ENCODE measurements at regions not wholly inside any gene's neighbourhood (a gene's known extent, or its start where the extent isn't known, plus 50 kb on each side); places are given as distances from the start of the nearest gene placed in this dataset.
"Not testable (repeated sequence)": the region's sequence is repeated elsewhere in the genome, so short reads cannot be mapped to it uniquely, and the experiment has no call there.

DNA sequence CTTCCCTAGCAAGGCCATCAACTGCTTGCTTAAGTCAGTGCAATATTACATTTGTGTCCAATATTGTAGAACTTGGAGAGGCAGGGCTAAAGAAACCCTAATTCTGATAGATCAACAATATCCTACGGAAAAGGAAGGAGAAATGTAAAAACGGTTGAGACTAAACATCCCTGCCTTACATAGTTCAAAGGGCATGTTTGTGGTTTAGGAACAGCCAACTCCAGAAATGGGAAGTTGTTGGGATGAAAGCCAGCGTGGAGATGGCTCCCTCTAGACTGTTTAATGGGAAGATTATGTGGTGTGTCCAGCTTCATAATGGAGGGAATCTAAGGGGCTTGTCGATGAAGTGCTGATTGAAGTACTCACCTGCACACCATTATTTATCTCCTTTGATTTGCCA, 145.3 kb upstream of the TENT5A start:
- no peak for DNase-seq

DNA sequence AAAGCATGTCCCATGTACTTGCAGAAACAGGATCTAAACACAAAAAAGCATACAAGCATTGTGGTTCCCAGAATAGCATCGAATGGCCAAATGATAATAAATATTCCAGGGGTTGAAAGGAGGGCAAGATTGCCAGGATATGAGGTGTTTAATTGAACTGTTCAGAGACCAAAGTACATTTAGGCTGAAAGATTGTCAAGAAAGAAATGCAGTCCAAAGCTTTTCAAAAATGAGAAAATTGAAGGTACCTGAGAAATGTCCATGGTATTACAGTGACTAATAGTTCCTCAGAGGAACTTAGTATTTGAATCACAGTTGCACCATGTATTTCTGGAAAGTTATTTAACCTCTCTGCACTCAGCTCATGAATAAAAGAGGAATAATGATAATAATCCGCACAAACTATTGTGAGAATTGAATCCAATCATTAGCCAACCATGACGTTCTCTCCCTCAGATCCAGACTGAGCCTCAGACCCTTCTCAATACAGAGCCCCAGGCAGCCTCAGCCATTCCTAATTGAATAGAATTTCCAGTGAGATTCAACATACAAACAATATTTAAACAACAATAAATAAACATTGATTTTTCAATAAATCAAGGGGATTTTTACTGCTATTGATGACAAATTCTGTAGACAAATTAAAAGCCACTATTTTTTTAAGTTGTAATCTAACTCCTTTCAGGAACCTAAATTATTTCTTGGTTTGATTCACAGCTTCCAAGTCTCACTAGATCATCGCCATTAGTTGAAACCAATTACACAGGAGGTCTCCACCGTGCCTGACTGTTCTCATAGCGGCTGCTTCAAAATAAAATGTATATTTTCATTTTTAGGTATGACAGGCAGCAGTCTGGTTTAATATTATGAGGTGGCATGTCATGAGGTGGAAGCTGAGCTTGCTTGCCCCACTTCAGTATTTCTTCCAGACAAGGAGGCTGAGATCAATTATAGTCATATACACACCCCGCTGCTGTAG, 144.3 kb upstream of the TENT5A start:
- no peak for DNase-seq

DNA sequence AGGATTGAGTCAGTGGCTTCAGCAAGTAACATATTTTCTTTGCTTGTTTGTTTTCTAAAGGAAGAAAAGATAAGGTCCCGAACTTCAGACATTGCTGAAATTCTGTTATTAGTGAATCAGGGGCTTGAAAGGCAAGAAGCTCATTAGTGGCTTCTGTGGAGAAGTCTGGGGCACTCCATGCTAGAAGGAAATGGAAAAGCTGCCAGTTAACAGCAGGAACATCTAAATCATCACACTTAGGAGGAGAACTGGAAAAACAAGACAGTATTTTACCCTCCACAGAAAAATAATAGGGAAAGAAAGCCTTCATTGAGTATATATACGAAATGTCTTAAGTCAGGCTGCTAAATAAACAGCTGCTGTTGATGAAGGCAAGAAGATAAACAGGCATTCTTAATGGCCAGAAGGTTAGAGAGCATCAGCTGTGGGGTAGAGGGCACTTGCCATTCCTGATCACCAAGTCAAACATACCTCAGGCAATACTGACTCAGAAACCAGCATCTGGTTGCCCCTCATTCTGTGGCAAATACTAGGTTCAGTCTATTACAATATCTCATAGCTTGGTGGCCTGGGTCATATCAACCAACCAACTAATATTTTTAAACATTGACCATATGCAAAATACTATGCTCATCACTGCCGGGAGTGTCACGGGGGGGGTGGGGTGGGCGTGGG, 143.2 kb upstream of the TENT5A start:
- DNase-seq = no peak

DNA sequence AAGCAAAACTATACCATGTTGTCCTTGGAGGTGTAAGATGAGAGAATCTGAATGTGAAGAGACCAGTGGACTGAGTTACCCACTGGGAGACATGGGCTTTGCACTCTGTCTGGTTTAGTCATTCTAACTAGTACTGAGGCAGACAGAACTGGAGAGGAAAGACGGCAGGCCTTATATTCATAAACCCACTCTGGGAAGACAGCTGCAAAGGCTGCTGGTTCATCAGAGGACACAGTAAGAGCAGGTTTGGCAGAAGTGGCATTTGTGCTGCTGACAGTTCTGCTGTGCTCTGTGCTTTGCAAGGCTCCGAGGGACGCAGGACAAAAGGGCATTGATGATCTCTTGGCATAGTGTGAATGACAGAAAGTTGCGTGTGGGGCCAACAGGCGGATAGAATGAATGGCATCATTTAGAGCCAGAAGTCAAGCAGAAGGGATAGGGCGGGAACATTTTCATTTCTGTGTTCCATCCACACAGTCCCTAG, 142.3 kb upstream of the TENT5A start:
- DNase-seq = no peak

DNA sequence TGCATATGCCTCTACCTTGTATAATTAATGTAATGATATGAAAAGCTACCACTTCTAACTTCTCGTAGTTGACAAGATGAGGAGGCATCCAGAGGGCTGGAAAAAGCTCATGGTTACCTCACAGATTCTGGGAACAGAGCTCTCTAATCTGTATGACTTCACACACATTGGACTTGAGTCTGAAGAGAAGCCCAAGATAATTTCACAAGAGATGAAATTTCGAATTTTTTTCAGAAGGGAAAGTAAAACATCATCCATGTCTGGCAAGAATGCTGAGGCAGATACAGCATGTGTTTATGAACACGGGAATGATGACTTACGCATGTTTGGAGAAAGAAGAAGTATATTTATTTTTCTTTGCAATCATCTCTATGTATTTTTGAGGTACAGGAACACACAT, 141.8 kb upstream of the TENT5A start:
- no peak for DNase-seq

DNA sequence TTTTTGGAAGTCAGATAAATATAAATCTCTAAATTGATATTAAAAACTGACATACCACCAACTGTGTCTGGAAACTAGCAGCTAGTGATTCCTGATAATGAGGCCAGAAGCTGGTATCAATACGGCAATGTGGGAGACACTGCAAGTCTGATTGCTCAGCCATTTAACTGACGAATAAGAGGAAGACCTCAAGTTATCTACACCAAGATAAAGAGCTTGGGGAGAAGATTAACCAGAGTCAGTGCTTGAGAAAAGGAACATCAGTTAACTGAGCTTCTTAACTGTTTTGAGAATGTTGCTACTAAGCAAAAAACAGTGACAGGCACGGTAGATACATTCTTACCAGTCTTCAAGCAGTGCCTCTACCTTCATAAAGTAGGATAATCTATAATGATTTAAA, 140.4 kb upstream of the TENT5A start:
- DNase-seq = no peak

DNA sequence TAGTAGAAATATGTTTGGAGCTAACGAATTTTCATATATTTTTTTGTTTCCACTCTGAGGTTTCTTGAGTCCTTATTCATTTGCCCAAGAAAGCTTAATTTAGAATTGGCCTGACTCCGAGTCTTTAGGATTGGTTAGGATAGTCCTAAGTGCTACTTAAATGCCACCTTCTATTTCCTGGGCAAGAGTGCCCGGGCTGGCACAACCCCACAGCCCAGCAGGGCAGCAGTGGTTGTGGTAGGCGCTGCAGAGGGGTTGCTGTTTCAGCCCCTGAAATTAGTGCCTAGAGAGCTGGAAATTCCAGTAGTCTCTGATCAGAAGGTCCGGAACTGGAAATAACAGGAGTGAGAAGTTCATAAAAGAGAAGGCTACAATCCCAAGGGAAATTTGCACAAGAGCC, 139.4 kb upstream of the TENT5A start:
- no peak for DNase-seq

DNA sequence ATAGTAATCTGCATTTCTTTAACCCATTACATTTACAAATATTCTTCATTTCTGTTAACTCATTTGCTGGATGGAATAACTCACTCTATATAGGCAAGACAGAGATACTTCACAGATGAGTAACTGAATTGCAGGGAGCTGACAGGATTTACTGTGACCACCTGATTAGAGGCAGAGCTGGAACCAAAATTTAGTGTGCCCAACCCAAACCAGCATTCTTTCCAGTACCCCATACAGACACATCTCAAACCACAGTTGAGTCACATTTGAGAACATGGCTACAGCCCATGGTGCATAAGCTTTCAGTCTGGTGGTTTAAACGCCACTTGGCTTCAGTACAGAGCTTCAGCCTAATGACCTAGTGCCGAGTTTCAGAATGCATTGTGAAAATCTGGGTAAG, 138.4 kb upstream of the TENT5A start:
- DNase-seq = no peak

DNA sequence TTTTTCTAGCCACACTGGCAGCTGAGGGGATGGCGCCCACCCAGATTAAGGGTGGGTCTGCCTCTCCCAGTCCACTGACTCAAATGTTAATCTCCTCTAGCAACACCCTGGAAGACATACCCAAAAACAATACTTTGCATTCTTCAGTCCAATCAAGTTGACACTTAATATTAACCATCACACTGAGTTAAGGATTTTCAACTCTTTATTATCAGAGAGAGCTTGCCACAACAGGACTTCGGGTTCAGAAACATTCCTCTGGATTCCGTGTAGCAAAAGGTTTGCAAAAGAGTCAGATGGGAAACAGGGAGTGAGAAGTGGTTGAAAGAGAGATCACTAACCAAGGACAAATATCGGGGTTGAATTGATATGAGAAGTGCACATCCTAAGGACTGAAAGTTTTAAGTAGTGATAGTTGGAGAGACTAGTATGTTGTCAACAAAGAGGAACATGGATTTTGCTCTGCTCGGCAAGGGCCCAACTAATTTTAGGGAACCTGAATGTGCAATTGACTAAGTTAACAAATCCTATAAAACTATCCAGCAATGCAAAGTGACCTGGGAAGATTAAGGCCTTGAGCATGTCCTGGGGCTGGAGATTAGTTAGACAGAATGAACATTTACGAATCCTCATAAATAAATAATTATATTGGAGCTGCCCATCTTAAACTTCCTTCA, 137.0 kb upstream of the TENT5A start:
- DNase-seq = no peak

DNA sequence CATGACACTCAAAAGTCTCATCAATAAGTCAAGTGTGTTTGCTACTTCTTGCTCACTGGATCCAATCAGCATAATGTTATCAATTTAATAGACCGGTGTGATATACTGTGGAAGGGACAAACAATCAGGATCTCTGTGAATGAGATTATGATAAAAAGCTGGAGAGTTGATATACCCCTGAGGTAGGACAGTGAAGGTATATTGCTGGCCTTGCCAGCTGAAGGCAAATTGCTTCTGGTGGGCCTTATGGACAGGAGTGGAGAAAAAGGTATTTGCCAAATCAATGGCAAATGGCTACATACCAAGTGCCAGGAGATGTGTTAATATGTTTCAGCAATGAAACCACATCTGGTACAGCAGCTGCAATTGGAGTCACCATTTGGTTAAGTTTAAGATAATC, 134.4 kb upstream of the TENT5A start:
- not testable (repeated sequence) for DNase-seq

DNA sequence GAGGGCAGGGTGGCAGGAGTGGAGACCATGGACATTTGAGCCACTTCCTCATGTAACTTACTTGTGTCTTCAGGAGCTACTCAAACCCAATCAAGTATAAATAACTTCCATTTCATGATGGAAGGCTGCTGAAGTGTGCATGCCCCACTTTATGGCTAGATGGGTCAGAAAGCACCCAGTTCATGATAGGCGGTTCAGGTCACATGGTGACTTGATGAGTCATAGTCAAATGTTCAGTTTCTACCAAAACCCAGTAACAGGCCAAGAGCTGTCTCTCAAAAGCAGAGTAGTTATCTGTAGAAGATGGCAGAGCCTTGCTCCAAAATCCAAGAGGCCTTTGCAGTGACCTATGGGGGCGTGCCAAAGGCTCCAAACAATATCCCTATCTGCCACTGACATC, 133.7 kb upstream of the TENT5A start:
- no peak for DNase-seq

DNA sequence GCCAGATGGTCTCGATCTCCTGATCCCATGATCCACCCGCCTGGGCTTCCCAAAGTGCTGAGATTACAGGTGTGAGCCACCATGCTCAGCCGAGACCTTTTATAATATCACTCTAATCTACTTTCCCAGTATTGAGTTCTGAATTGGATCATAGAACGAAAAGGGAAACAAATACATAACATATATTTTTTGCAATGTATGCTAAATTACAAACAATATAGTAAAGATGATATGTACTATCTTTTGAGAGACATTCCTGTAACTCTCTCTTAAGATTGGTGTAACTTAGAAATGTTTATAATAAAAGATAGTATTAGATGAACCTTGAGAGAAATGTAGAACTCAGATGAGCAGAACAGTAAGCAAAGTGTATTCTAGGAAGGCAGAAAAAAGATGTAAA, 129.2 kb upstream of the TENT5A start:
- DNase-seq = no peak

DNA sequence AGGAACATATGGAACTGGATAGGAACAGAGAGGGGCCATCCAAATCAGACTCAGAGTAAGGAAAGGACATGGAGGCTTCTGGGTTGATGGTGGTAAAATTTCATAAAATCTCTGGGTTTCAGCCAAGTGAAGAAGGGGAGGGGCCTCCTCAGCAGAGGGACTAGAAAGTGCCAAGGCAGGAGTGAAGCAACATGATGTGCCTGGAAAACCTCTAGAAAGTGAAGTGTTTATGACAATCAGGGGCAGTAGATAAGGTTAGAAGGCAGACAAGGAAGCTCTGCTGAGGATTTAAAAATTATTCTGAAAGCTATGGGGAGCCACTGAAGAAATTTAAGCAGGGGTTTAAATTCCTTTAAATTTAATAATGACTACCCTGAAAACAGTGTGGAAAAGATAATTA, 126.0 kb upstream of the TENT5A start:
- no peak for DNase-seq

DNA sequence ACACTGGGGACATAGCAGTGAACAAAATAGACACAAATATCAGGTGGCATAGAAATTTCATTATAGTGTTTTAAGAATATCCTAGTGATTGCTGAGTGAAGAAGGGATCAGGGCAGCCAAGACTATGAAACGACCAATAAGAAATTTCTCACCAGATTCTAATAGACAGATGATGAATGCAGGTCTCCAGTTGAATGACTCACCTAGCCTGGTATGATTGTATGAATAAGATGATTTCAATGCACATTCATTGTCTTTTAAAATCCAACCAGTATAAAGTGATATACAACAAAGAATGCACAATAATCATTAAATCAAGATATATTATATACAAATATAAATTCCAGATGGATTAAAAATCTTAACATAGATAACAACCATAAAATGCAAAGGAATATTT, 124.5 kb upstream of the TENT5A start:
- DNase-seq = no peak

DNA sequence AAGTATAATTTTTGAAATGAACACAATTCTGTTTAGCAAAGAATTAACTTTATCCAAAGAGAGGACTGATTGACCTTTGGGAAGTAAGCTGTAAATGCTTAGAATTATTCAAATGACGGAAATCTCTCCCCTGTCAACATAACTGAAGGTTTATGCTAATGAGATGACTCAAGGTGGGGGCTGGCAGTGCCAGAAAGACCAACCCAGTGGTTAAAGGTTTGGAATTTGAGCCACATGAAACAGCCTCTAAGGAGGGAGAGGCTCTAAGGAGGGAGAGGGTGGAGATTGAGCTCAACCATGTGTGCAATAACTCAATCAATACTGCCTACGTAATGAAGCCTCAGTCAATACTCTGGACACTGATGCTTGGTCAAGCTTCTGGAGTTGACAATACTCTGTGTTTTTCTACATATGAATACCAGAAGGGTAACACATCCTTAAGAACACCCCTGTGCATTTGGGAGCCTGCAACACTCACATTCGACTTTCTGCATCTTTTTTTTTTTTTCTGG, 123.4 kb upstream of the TENT5A start:
- DNase-seq = no peak

DNA sequence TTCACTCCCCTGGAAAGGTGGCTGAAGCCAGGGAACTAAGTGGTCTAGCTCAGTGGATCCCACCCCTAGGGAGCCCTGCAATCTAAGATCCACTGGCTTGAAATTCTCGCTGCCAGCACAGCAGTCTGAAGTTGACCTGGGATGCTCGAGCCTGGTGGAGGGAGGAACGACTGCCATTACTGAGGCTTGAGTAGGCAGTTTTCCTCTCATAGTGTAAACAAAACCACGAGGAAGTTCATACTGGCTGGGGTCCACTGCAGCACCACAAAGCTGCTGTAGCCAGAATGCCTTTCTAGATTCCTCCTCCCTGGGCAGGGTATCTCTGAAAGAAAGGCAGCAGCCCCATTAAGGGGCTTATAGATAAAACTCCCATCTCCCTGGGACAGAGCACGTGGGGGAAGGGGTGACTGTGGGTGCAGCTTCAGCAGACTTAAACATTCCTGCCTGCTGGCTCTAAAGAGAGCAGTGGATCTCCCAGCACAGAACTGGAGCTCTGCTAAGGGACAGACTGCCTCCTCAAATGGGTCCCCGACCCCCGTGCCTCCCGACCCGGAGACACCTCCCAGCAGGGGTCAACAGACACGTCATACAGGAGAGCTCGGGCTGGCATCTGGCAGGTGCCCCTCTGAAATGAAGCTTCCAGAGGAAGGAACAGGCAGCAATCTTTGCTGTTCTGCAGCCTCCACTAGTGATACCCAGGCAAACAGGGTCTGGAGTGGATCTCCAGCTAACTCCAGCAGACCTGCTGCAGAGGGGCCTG, 117.4 kb upstream of the TENT5A start:
- not testable (repeated sequence) for DNase-seq

DNA sequence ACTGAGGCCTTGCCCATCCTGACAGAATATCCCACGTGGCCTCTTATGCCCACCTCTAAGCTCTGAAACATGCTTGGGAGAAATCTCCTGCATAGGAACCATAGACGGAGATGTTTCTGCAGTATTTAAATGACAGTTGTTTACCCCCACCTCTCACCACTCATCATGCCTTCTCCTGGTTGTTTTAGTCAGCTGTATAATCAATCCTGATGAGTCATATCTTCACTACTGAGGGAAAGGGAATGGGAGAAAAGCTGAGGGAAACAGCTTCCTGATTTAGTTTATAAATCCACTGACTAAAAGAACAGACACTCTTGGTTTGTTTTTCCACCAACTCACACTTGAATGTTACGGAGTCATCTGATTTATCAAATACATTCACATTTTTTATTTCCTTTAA, 113.2 kb upstream of the TENT5A start:
- no peak for DNase-seq

DNA sequence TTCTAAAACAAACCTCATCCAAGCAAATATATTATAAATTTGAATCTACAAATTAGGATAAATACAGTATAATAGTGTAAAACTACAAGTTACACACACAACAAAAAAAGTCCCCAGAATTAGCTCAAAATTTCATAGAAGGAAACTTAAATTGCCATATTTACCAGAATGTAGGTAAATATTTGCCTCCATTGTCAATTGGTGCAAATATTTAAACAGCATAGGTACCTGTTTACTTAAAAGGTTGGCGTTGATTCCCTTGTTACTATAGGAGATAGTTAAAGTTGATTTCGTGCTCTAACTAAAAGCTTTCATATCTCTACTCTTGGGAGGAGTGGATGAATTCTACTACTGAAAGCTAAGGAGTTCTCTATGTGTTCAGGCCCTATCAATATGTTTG, 111.6 kb upstream of the TENT5A start:
- DNase-seq = no peak

DNA sequence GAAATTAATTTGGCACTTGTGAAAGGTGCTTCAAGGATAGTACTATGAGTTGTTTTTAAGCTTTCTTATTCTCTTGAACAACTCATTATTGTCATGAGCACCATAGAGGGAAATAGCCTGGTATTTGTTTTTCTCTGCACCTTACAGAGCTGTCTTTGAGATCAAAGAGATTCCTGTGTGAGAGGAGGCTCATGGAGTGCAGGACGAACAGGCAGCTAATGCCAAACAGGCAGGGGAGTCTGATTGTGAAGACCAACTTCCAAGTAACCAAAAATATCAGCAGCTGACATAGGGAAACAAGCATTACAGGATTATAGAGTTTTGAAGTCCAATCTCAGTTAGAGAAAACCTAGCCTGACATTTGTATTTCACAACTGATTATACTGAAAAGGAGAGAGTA, 110.6 kb upstream of the TENT5A start:
- no peak for DNase-seq

DNA sequence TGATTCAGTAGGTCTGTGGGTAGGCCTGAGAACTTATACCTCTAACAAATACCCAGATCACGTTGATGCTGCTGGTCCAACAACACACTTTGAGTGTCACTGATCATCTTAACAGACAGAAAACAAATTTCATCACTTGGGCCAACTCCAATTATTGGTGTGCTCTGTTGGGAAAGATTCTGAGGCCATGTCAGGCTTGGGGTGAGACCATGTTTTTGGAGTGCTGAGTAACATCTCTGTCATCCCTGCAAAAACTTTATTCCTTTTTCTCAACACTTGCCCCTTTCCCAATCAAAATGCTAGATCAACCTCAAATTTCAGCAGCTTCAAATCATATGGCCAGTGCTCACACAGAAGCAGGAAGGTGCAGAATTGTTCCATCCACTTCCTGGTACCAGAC, 108.8 kb upstream of the TENT5A start:
- no peak for DNase-seq

DNA sequence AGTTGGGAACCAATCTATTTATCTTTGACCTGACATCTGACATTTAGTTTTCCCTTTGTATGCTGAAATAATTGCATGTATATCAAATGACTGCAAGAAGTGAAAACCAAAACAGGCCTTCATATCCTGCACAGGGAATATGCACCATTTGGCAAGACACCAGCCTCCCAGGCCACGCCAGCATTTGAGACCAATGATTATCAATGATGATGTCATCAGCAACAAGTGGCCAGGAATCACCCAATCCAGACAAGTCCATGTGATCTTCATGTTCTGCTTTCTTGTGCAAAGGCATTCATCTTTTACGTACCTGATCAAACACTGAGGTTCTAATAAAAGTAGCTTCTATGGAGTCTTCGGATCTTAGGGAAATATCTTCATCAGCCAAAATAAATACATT, 107.4 kb upstream of the TENT5A start:
- no peak for DNase-seq

DNA sequence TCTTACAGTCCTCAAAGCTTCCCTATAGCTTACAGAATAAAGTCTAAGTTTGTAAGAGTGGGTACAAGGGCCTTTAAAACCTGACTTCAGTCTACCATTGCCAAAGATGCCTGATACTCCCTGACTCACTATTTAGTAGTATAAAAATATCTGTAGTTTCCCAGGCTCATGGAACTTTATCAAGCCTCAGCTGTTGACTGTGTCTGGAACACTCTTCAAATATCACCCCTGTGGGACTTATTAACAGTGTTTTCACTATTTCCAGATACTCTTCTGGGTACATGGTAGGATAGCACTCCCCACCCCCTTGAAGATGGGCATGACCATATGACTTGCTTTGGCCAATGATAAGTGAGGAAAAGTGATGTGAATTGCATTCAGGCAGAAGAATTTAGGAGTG, 105.3 kb upstream of the TENT5A start:
- no peak for DNase-seq

DNA sequence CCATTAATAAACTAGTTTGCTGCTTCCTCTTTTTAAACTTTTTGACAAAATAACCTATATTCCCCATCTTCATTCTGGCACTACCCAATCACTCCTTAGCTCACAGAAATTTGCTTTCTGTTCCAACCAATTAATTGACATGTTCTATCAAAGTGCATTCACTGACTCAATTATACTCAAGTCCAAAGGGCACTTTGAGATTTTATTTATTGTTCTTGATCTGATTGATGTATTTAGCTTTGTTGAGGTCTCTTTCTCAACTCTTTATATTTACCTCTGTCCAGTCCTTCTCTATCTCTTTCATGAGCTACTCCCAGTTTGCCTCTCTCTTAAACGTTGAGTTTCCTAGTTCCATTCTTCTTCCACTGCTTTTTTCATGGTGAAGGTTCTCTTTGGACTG, 104.4 kb upstream of the TENT5A start:
- no peak for DNase-seq
